Ovary (tissue), 3 donors: ENCODE measurements at regions not wholly inside any gene's neighbourhood (a gene's known extent, or its start where the extent isn't known, plus 50 kb on each side); places are given as distances from the start of the nearest gene placed in this dataset.

Experiments
- CTCF ChIP-seq, 3 donors: fragments of 450-650 bp in 2 of 3; fragments of 200-600 bp in 1 of 3; IDR thresholded peaks; one replicate each; pipeline versions ENCODE4 v1.5.1 to v1.8.0; 2016 to 2022; ENCODE audit warnings: antibody characterized with exemption in 3 of 3, mild to moderate bottlenecking in 1 of 3
- POLR2A ChIP-seq: fragments of 450-650 bp; IDR thresholded peaks from one replicate; pipeline ENCODE4 v1.6.1; 2017; ENCODE audit warnings: antibody characterized with exemption, mild to moderate bottlenecking, moderate library complexity
- donor health status: DM: no; HTN: no; CAD: no.

- TF ChIP-seq CTCF (IDR thresholded peaks at IDR 0.05) (no peak), POLR2A (no peak)
Observed at GRCh38 chr3:132255041-132255745, 62.0 kb upstream of the ACP3 start.
